ENCODE measurements at regions not wholly inside any gene's neighbourhood (a gene's known extent, or its start where the extent isn't known, plus 50 kb on each side); places are given as distances from the start of the nearest gene placed in this dataset.

DNA sequence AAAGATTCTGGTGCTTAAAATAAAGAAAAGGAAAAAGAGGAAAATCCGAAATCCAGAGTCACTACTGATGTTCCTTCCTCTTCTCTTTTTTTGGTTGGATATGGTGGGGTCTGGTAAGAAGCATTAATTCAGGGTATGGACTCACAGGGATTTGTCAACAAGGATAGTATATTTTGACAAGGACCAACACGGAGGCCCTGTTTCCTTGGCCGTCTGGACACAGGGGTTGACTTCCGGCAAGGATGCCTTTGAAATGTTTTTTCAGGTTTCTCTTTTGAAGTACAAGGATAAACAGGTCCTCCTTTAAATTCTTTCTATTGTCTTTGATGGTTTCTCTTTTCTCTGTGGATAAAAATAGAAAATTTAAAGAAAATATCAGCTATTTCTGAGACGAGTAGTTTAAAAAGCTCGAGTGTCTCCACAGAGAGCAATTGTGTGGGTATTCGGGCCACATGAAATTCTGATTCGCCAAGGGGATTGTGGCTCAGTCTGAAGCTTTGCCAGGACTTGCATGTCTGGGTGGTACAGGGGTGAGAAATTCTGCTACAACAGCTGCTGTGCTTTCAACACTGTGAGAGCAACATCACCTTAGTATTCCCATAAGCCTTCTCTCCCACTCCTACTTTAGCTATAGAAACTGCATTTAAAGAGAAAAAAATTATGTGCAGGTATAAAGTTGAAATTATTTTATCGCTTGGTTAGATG is 88.5 kb upstream of the CSRP2 start:
- TF ChIP-seq EZH2 (IDR thresholded peaks at IDR 0.05; ENCODE audit: low read length) = no peak
- TF ChIP-seq, protein P1, sequence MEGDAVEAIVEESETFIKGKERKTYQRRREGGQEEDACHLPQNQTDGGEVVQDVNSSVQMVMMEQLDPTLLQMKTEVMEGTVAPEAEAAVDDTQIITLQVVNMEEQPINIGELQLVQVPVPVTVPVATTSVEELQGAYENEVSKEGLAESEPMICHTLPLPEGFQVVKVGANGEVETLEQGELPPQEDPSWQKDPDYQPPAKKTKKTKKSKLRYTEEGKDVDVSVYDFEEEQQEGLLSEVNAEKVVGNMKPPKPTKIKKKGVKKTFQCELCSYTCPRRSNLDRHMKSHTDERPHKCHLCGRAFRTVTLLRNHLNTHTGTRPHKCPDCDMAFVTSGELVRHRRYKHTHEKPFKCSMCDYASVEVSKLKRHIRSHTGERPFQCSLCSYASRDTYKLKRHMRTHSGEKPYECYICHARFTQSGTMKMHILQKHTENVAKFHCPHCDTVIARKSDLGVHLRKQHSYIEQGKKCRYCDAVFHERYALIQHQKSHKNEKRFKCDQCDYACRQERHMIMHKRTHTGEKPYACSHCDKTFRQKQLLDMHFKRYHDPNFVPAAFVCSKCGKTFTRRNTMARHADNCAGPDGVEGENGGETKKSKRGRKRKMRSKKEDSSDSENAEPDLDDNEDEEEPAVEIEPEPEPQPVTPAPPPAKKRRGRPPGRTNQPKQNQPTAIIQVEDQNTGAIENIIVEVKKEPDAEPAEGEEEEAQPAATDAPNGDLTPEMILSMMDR (optimal IDR thresholded peaks at IDR 0.05 in 1 of 3, IDR thresholded peaks at IDR 0.05 in 1 of 3, conservative IDR thresholded peaks at IDR 0.05 in 1 of 3; ENCODE audit: extremely low read depth in 1 of 3, insufficient read depth in 2 of 3, low read length in 3 of 3) = no peak

Measured in keratinocyte (primary cell).